Fibroblast of the conjunctiva (primary cell): ENCODE measurements at regions not wholly inside any gene's neighbourhood (a gene's known extent, or its start where the extent isn't known, plus 50 kb on each side); places are given as distances from the start of the nearest gene placed in this dataset.

ENCODE experiments used
- DNase-seq: peaks from one replicate; pipeline ENCODE4 v3.0.0-alpha.2; 2010; ENCODE audit warnings: low read depth

- DNase-seq, result no peak
Observed at GRCh38 chr13:86201477-86201876, 402.3 kb upstream of the SLITRK6 start.

DNA sequence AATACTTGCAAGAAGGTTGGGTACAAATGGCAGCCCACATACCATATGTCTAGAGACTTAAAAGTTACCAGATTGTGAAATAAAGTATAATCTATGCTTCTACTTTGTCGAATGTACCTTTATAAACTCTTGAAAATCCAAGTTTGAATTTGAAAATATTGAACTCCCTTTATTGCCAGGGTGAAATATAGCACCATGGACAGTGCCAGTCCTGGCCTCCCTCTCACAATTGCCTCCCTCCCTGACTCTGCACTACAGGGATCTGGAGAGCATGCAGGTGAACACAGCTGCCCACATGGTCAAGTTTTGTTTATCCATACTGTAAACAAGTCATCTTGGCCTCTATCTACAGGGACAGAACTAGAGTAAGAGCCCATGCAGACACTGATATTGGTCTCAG lies 394.1 kb upstream of the SLITRK6 start:
- DNase-seq, result no peak

GRCh38 chr13:86188170-86188569 lies 389.0 kb upstream of the SLITRK6 start:
- DNase-seq, result no peak

DNA sequence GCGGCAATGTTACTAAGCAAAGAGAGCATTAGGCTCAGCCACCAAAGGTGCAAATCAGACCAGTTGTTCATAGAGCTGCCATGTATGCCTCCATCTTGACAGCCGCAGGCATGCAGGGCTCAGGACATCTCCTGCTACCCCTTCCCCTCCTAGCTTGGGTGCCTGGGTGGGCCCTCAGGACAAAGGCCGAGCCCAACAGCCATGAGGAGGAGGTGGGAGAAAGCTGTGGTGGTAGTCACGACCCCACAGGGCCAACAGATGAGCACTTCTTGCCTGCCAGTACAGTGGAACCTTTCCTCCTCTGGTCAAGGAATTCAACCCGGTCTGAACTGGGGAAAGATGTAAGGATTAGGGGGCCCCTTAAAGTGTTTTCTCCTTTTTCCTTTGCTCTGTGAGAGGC lies 386.4 kb upstream of the SLITRK6 start:
- no peak for DNase-seq

DNA sequence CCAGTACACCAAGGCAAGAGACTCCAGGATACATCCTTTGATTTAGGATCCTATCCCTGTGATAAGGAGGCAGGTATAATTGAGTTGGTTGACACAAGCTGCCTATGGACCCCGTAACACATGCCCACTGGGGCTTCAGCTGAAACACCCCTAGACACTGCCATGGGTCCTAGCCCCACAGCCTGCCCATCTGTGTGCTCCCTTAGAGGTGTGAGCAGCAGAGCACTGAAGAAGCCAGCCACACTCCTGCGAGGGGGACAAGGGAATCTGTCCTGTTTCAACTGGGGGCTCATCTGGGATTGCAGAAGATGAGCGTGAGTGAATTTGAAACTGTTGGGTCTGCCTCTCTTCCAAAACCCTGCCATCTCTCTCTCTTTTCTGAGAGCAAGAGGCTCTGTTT lies 385.9 kb upstream of the SLITRK6 start:
- no peak for DNase-seq

DNA sequence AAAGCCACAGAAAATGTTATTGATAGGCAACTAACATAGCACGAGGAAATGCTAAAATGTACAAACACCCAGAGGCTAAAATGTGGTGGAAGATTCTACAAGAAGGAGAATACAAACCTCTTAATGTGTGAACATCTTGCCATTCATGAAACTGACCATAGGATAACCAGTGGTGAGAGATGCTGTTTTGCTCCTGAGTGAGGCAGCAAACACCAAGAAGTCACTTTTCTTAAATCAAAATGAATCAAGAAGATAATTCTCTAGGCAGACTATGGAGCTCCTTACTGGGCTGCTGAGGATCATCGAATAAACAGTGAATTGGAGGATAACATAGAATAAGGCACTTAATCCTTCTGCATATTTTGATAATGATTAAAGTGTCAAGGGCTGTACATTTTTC lies 375.4 kb upstream of the SLITRK6 start:
- DNase-seq, result no peak

GRCh38 chr13:86172961-86173360 lies 373.7 kb upstream of the SLITRK6 start:
- no peak for DNase-seq

DNA sequence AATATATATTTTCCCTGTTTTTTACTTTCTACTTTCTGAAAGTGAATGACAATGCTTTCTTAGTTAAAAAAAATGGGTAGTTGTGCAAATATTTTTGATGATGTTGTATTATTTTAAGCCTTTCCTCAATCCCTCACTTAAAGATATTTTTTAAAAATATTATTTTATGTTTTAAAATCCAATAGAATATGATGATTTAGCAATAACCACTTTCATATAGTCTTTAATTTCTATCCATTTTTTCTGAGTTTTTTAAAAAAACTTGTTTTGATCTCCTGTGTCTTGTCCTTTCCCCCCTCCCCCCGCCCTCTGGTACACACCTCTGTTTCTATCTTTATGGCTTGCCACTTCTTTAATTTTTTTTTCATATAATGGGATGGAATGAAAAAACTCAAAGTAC lies 362.0 kb upstream of the SLITRK6 start:
- no peak for DNase-seq

- DNase-seq, result no peak
Observed at GRCh38 chr13:86155756-86156155, 356.5 kb upstream of the SLITRK6 start.

- DNase-seq, result no peak
Observed at GRCh38 chr13:86142080-86142479, 342.9 kb upstream of the SLITRK6 start.

DNA sequence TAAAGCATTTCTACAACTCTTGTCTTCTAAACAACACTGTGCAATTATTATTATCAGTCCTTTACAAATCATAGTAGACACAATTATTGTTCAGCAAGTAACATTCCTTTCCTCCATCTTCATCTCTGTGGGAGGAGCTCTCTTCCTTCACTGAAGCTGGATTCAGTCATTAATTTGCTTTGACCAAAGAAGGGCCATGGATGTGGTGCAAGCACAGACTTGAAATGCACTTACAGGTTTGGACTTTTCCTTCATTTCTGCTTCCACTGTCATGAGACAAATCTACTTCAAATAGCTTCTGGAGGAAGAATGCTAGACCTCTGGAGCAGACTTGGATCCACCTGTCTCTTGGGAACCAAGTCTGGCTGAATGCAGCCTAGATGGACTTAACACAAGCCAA lies 336.6 kb upstream of the SLITRK6 start:
- no peak for DNase-seq

GRCh38 chr13:86121881-86122280 lies 322.7 kb upstream of the SLITRK6 start:
- no peak for DNase-seq

GRCh38 chr13:86109107-86109506 lies 309.9 kb upstream of the SLITRK6 start:
- no peak for DNase-seq

DNA sequence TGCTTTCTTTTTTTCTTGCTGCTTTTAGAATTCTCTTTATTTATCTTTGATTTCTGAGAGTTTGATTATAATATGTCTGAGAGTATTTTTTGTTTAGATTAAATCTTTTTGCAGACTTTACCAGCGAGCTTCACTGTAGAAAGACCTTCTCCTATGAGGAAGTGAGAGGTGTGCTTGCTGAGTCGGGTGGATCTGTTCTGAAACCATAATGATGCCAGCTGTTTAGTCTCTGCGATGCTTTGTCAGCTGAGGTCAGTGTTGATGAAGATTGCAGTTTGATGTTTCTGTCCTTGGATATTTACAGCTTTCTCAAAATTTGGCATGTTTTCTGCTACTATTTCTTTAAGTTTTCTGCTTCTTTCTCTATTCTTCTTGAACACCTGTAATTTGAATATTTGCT lies 309.1 kb upstream of the SLITRK6 start:
- DNase-seq, result no peak

GRCh38 chr13:86098511-86098910 lies 299.3 kb upstream of the SLITRK6 start:
- DNase-seq, result no peak

DNA sequence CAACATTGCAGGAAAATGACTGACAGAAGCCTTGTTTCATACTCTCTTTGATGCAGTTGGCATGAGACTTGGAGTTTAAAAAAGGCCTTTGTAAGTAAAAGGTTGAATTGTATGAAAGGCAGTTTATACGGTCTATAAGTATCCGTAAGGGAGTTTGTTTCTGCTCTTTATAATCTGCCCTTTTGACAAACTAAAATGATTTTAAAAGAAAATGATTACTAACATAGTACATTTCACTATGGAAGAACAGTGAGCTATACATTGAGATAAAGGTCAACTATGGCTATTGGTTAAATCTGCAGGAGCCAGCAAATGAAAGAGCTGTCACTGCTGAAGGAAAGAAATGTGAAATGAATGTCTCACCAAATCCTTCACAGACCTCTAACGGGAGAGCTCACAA lies 296.1 kb upstream of the SLITRK6 start:
- no peak for DNase-seq

GRCh38 chr13:86090181-86090580 lies 291.0 kb upstream of the SLITRK6 start:
- no peak for DNase-seq

GRCh38 chr13:86087244-86087643 lies 288.0 kb upstream of the SLITRK6 start:
- DNase-seq, result no peak

- no peak for DNase-seq
Observed at GRCh38 chr13:86085890-86086289, 286.7 kb upstream of the SLITRK6 start.

- no peak for DNase-seq
Observed at GRCh38 chr13:86082121-86082520, 282.9 kb upstream of the SLITRK6 start.

DNA sequence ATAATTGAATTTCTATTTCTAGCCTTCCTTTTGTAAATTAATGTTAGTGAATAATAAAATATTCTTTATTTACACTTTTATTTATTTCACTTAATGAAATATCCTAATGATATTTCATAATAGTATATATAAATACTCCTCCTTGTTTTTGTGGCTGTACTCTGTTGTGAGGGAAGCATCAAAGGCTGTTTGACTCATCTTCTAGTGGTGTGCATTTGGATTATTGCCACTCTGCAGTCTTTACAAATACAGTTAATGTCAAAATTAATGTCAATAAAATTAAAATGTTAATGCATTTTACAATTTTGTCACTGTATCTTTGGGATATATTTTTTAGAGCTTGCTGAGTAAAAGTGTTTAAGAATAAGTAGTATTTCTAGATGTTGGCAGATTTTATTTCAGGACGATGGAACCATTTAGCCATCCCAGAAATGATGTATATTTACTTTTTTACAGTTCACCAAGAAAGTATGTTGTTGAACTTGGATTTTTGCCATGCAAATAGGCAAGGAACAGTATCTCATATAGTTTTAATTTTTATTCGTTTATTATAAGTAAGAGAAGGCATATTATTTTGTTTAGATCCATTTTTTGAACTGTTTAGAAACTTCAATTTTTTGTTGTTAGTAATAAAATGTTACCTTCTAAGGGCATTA lies 281.2 kb upstream of the SLITRK6 start:
- DNase-seq, result no peak

DNA sequence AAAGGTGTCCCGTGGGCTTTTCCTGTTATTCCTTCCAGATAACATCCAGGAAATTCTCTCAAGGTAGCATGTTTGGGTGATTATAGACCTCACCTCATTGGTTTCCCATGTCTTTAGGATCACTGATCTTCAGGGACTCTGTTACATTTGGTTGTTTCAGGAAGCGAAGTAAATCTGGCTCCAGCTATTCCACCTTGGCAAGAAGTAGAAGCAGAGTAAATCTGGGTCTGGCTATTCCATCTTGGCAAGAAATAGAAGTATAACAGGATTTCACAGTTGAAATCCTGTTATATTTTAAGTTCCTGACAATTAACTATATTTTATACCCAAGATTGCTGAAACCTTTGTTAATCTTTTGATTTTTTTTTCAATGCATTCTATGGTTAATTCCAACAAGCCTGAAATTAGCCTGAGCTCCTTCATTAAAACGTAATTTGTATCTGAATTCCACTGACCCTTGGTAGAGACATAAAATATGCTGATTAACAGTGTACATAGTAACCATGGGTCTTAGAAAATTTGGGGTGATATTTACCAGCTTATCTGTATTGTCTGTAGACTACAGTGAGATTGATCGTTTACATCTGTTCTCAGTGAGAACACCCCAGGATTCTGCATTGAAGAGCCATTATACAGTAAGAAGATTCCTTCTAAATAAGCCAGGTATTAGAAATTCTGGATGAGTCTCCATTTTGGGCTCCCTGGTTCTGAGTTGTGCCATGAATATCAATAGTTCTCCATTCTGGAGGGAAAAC lies 267.6 kb upstream of the SLITRK6 start:
- DNase-seq, result no peak

- no peak for DNase-seq
Observed at GRCh38 chr13:86052141-86052540, 252.9 kb upstream of the SLITRK6 start.
